HuH-7 (cell line): ENCODE measurements at regions not wholly inside any gene's neighbourhood (a gene's known extent, or its start where the extent isn't known, plus 50 kb on each side); places are given as distances from the start of the nearest gene placed in this dataset.
"Not testable (repeated sequence)": the region's sequence is repeated elsewhere in the genome, so short reads cannot be mapped to it uniquely, and the experiment has no call there.

ENCODE experiments used
- DNase-seq: peaks from one replicate; pipeline ENCODE4 v3.0.0; 2011; ENCODE audit warnings: low spot score

- DNase-seq = no peak
Measured at GRCh38 chr3:21989341-21990042, 238.5 kb upstream of the ZNF385D start.

- no peak for DNase-seq
Measured at GRCh38 chr3:21991061-21991460, 240.1 kb upstream of the ZNF385D start.

GRCh38 chr3:21995079-21995607 lies 244.1 kb upstream of the ZNF385D start:
- DNase-seq = no peak

- DNase-seq = no peak
Measured at GRCh38 chr3:22007368-22007767, 256.4 kb upstream of the ZNF385D start.

- DNase-seq = no peak
Measured at GRCh38 chr3:22010997-22011396, 260.0 kb upstream of the ZNF385D start.

DNA sequence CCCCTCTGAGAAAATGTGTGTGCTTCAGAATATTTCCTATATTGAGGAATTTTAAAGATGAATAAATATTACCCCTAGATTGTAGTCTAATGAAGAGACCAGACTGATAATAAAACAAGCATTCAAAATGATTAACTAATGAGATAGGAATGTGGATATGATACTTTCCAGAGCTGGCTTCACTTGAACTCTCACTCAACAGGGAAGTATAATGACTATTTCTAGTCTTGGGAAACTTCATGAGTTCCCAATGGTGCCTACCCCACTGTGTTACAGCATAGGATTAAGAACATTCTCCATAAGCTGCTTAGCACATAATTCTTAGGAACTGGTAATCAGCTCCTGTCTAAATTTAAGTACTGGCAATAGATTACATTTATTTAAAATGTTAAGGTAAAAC lies 261.5 kb upstream of the ZNF385D start:
- DNase-seq = no peak

- no peak for DNase-seq
Measured at GRCh38 chr3:22013641-22014040, 262.6 kb upstream of the ZNF385D start.

DNA sequence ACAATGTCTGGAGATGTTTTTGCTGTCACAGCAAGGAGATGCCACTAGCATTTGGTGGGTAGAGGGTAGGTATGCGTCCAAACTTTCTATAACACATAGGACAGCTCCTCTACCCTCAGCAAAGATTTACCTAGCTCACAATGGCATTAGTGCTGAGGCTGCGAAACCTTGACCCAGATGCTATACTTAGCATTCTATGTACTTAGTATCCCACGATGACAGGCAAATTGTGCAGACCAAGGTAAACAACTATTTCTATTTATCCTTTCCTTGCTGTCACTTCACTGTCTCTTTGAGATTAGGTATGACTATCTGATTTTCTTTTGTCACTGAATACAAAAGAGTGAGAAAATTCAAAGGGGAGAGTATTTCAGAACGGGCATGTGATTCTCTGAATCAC lies 265.2 kb upstream of the ZNF385D start:
- no peak for DNase-seq

DNA sequence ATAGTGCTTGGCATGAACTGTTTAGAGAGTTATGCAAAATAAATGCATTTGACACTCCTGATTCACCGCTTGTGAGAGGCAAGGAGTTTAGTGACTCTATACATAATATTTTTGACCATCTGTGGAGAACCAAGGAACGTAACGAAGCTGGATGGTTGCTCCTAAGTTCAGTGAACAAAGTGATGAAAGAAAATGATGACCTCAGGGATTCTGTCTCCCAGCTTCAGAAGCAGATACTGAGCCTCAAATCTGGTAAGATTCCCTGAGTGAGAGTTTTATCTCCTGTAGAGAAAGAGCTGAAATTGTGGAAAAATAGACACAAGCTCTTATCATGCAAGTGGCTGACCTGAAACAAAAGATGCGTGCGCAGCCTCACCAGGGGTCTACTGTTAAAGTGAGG lies 273.6 kb upstream of the ZNF385D start:
- DNase-seq = not testable (repeated sequence)

GRCh38 chr3:22029480-22029879 lies 278.5 kb upstream of the ZNF385D start:
- DNase-seq = no peak

- DNase-seq = no peak
Measured at GRCh38 chr3:22039161-22039560, 288.2 kb upstream of the ZNF385D start.

GRCh38 chr3:22040150-22040549 lies 289.1 kb upstream of the ZNF385D start:
- no peak for DNase-seq

DNA sequence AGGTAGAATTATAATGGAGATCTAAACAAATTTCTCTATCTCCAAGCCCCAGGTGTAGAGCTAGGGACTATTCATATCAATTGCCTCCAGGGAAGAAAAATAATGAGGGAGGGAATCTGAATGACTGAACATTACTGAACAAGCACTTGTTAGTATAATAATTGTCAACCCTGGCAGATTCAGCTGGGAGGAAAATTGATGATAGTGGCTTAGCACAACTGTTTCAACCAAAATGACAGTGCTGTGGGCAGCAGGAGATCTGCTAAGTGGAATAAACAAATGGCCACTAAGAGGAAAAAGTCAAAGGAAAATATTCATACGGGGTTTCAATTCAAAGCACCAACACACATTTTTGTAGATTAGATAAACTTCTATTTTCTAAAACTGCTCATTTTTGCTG lies 294.9 kb upstream of the ZNF385D start:
- DNase-seq = no peak

GRCh38 chr3:22063500-22063899 lies 312.5 kb upstream of the ZNF385D start:
- DNase-seq = no peak

- no peak for DNase-seq
Measured at GRCh38 chr3:22068619-22069018, 317.6 kb upstream of the ZNF385D start.

DNA sequence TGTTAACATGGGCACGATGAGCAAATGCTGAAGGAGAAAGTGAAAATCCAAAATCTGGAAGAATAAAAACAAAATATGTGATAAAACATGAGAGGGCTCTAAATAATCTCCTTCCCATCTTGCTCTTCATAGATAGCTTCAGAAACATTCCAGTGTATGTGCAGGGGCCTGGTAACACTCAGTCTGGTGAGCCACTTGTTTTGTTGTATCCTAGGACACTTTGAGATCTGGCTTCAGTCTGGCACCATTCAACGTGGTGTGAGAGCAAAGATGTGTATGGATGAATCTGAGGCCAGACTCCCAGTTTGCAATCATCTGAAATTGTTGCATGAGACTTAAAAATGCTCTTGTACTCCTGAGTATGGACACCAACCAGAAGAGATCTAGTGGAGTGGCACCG lies 337.2 kb upstream of the ZNF385D start:
- no peak for DNase-seq

GRCh38 chr3:22089284-22089683 lies 338.3 kb upstream of the ZNF385D start:
- DNase-seq = peak; percentile 59

DNA sequence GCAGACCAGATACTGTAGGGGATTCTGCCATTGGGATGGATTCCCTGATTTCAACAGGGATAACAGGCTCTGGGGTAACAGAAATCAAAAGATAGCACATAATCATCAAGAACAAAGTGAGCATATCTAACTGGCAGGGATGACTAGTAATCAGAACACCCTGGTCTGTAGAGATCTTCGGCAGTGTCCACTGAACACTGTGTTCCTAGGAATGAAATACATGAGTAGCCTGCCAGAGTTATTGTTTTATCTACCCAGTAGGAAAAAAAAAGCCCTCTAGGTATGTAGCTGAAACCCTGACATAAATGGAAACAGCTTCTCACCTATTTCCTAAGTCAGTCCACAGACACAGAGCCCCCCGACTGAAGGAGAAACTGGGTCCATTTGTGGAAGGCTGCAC lies 340.3 kb upstream of the ZNF385D start:
- no peak for DNase-seq

DNA sequence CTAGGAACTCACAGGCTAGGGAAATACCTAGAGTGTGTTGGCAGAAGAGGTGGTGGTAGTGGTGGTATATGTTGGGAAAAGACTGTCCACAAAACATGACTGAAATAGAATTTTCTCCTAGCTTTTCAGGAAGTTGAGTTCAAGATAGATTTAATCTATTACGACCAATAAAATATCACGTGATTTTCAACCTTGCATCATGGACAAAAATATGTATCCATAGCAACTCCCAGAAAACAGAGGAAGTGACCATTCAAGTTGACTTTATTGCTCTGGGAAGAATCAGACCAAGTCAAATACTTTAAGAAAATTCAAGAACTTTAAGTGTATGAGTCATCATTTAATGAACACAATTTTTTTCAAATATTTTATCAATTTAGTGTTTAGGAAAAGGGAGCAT lies 347.0 kb upstream of the ZNF385D start:
- DNase-seq = no peak

DNA sequence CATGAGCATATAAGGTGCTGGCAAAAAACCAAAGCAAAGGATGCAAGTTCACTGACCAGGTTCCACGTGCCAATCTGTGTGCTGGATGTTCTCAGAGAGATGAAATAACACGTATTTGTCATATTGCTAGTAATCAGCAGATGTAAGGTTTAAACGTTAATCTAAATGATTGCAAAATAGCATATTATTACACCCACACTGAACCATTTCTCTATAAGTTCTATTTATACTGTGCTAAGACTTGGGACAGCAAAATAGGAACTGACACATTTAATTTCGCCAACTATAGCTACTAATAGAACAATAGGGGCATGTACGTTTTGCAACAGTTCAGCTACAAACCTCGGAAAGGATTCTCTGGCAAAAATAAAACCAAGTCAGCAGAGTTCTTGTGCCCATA lies 350.3 kb upstream of the ZNF385D start:
- DNase-seq = no peak

DNA sequence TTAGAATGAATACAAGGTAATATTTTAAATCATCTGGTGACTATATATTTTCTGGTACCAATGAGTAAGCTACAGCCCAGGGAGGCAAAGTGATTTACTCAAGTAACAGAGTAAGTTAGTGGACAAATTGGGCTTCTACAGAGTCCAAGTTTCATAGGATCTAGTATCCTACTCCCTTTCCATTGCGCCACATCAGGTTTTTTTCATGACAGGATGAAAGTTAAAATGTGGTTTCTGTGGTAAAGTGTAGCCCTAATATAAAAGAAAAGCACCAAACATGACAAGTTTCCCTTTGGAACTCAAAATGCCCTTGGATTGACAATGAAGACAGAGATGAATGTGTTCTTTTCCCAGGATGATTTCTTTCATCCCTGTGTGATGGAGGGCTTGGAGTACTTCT lies 350.8 kb upstream of the ZNF385D start:
- no peak for DNase-seq

GRCh38 chr3:22103423-22103822 lies 352.4 kb upstream of the ZNF385D start:
- no peak for DNase-seq

DNA sequence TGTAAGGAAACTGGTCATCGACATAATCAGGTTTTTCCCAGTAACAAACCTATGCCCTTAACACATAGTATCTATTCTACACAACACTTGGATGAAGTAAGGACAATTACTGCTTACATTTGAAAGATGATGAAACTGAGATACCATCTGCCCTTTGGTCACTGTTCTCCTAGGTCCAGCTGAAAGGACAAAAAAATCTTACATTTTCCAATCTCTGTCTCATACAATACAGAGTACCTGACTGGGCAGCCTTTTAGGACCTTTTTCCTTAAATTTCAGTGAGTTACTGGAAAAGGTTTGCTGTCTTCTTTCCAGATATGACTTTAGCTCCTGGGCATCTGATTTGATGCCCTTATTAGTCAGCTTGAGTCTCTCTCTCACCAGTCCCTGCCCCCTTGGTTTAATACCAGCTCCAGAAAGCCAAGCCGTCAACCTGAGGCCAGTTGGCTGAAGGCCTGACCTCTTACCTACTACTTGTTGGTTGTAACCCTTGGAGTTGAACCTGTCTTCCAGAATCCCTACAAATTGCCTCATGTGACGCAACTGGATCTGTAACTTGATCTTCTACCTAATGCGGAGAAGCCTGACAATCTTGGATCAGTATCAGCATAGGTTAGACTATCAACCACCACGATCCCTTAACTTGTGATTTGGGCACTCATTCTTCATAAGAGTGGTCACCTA lies 355.3 kb upstream of the ZNF385D start:
- peak; percentile 12 for DNase-seq

DNA sequence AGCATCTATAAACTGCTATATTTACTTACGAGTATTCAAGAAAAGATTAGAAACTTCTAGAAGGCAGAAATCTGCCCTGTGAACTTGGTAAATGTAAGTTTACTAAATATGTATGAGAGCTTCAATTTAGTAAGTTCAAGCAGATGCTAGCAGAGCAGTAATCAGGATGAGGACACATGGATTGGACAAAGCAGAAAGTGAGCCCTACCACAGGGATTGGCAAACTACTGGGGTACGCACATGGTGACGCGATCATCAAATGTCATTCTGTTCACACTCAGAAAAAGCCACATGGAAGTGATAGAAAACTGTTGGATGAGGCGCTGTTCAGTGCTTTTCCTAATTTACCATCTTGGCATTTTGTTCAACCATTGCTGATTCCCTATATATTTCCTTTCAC lies 360.2 kb upstream of the ZNF385D start:
- DNase-seq = no peak
